Skeletal muscle satellite cell (primary cell): ENCODE measurements at regions not wholly inside any gene's neighbourhood (a gene's known extent, or its start where the extent isn't known, plus 50 kb on each side); places are given as distances from the start of the nearest gene placed in this dataset.

Source experiments
- H3K27me3 ChIP-seq: 2 replicates; pipeline ENCODE4 v1.7.0; 2013; ENCODE audit warnings: low read length; ENCODE audit not compliant: control insufficient read depth, insufficient read depth
- H3K36me3 ChIP-seq: 2 replicates; pipeline ENCODE4 v1.7.0; 2013; ENCODE audit warnings: mild to moderate bottlenecking, control low read depth, low read length; ENCODE audit not compliant: insufficient read depth
- H3K4me1 ChIP-seq: 2 replicates; pipeline ENCODE4 v1.7.0; 2013; ENCODE audit warnings: low read length; ENCODE audit not compliant: control insufficient read depth, insufficient read depth
- H3K4me2 ChIP-seq: 2 replicates; pipeline ENCODE4 v1.7.0; 2013; ENCODE audit warnings: mild to moderate bottlenecking, low read length
- H3K4me3 ChIP-seq: 2 replicates; pipeline ENCODE4 v1.7.0; 2013; ENCODE audit warnings: low read length
- H3K9ac ChIP-seq: 2 replicates; pipeline ENCODE4 v1.7.0; 2013; ENCODE audit warnings: mild to moderate bottlenecking, low read depth, low read length, moderate library complexity
- H3K9me3 ChIP-seq: replicated peaks from 2 replicates; pipeline ENCODE4 v1.7.0; 2013; ENCODE audit warnings: mild to moderate bottlenecking, control low read depth, low read length

- no peak overlapping the region for H3K9ac ChIP-seq
- no peaks in the 10 kb centered on the region for H3K36me3 ChIP-seq
- H3K4me2 ChIP-seq = no peak overlapping the region
- no peak overlapping the region for H3K4me3 ChIP-seq
- no peaks in the 10 kb centered on the region for H3K4me1 ChIP-seq
- no peaks in the 10 kb centered on the region for H3K27me3 ChIP-seq
- peaks cover 3% of the 10 kb centered on the region for H3K9me3 ChIP-seq
These were observed 565.5 kb downstream of the NOVA1 start for GRCh38 chr14:26032348-26032747.

DNA sequence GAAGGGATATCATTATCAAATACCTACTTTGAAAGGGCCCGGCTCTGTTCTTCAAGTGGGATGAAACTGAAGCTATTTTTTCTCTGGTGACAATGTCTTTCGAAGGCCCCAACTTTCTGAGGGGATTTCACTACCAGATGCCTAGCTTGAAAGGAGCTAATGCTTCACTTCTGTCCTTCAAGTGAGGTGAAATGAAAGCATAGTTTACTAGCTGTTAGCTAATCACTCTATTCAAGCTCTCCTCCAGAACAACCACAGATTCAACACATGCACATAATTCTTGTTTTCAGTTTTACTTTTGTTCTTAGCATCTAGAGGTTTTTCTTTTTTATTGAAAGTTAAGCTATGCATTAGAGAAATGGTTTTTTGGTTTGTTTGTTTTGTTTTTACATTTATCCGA lies 571.4 kb downstream of the NOVA1 start:
- peaks cover 3% of the 10 kb centered on the region for H3K9me3 ChIP-seq

DNA sequence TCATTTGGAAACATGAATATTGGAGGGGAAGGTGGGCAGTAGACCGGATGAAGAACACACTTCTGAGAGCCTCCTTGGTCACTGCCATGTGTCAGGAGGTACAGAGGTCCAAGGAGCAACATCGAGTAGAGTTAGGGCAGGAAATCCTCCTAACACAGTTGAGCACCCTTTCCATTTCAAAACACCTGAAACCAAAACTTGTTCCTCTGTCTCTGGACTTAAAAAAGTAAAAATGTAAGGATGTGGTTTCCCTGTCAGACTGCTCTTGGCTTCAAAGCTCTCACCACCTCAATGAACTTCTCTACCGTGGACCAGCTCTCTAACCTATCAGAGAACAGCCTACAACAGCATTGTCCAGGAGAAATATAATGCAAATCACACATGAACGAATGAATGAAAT lies 573.9 kb downstream of the NOVA1 start:
- no peak overlapping the region for H3K9ac ChIP-seq
- H3K4me3 ChIP-seq = no peak overlapping the region
- no peaks in the 10 kb centered on the region for H3K4me1 ChIP-seq
- H3K36me3 ChIP-seq = no peaks in the 10 kb centered on the region
- H3K27me3 ChIP-seq = no peaks in the 10 kb centered on the region
- H3K4me2 ChIP-seq = no peak overlapping the region
- no peaks in the 10 kb centered on the region for H3K9me3 ChIP-seq

More for the DNA sequence above, 571.4 kb downstream of the NOVA1 start:
- no peak overlapping the region for H3K4me2 ChIP-seq
- no peaks in the 10 kb centered on the region for H3K4me1 ChIP-seq
- no peak overlapping the region for H3K4me3 ChIP-seq
- no peaks in the 10 kb centered on the region for H3K27me3 ChIP-seq
- no peak overlapping the region for H3K9ac ChIP-seq
- no peaks in the 10 kb centered on the region for H3K36me3 ChIP-seq

DNA sequence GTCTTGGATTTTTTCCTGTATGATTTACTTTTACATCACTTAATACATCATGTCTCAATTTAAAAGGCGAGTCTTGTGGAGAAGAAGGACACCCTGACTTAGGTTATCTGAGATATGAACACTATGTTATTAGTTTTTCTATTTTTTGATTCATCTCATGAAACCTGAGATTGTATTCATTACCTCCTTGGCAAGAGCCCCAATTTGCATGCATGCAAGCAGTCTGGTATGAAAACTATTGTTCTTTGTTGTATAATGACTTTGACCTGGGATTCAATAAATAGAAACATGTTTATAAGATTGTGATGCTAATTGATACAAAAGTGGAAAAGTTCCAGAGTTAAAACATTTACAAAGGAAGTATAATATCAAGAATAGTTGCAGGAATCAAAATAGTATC lies 576.1 kb downstream of the NOVA1 start:
- H3K9ac ChIP-seq = no peak overlapping the region
- no peak overlapping the region for H3K4me3 ChIP-seq
- H3K36me3 ChIP-seq = no peaks in the 10 kb centered on the region
- no peaks in the 10 kb centered on the region for H3K27me3 ChIP-seq
- H3K4me2 ChIP-seq = no peak overlapping the region
- no peaks in the 10 kb centered on the region for H3K4me1 ChIP-seq
- no peaks in the 10 kb centered on the region for H3K9me3 ChIP-seq

GRCh38 chr14:26017270-26017669 lies 580.6 kb downstream of the NOVA1 start:
- no peaks in the 10 kb centered on the region for H3K27me3 ChIP-seq
- no peak overlapping the region for H3K9ac ChIP-seq
- no peaks in the 10 kb centered on the region for H3K4me1 ChIP-seq
- H3K36me3 ChIP-seq = no peaks in the 10 kb centered on the region
- H3K9me3 ChIP-seq = no peaks in the 10 kb centered on the region
- no peak overlapping the region for H3K4me3 ChIP-seq
- H3K4me2 ChIP-seq = no peak overlapping the region

- no peak overlapping the region for H3K4me3 ChIP-seq
- H3K9me3 ChIP-seq = no peaks in the 10 kb centered on the region
- H3K27me3 ChIP-seq = no peaks in the 10 kb centered on the region
- no peak overlapping the region for H3K4me2 ChIP-seq
- H3K36me3 ChIP-seq = no peaks in the 10 kb centered on the region
- H3K9ac ChIP-seq = no peak overlapping the region
- no peaks in the 10 kb centered on the region for H3K4me1 ChIP-seq
These were observed 589.5 kb downstream of the NOVA1 start for GRCh38 chr14:26008290-26008689.

DNA sequence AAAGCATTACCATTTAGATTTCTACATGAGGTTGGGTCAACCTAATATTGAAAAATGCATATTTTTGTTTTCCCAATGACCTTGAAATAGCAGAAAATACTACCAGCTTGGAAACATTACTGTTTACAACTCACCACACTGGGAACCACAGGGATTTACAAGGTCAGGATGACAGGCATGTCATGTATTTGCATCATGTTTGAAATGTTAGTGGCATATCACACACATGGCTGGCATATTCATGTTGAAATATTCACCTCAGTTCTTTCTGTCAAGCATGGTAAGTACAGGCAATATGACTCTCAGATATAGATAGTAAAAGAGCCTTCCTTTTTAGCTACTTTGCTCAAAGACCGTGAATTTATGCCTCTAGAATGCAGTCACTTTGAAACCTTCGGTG lies 593.5 kb downstream of the NOVA1 start:
- H3K4me1 ChIP-seq = no peaks in the 10 kb centered on the region
- no peak overlapping the region for H3K9ac ChIP-seq
- H3K27me3 ChIP-seq = no peaks in the 10 kb centered on the region
- H3K4me2 ChIP-seq = no peak overlapping the region
- H3K4me3 ChIP-seq = no peak overlapping the region
- no peaks in the 10 kb centered on the region for H3K36me3 ChIP-seq
- H3K9me3 ChIP-seq = peaks cover 7% of the 10 kb centered on the region

- H3K4me2 ChIP-seq = no peak overlapping the region
- no peaks in the 10 kb centered on the region for H3K36me3 ChIP-seq
- no peak overlapping the region for H3K9ac ChIP-seq
These were observed 604.0 kb downstream of the NOVA1 start for GRCh38 chr14:25993830-25994229.

DNA sequence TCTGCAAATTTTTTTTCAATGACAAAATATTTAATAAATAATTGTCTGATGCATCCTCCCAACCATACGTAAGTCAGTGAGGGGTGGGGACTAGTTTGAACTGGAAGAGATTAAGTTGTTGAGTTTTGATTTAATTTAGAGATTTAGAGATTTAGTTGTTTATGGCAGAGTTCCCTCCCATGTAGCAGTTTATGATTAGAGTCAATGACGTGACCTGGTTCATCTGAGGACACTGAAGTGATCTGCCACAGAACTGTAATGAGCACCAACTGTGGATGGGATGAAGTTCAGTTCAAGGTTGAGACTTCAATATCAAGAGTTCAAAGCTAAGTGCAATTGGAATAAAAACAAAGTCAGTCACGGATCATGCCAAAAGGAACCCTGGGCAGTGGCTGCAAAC lies 609.3 kb downstream of the NOVA1 start:
- H3K4me2 ChIP-seq = no peak overlapping the region
- H3K36me3 ChIP-seq = no peaks in the 10 kb centered on the region
- no peaks in the 10 kb centered on the region for H3K27me3 ChIP-seq
- no peaks in the 10 kb centered on the region for H3K4me1 ChIP-seq
- H3K4me3 ChIP-seq = no peak overlapping the region
- H3K9ac ChIP-seq = no peak overlapping the region
- H3K9me3 ChIP-seq = no peaks in the 10 kb centered on the region

More at GRCh38 chr14:25993830-25994229, 604.0 kb downstream of the NOVA1 start:
- Histone ChIP-seq H3K4me3 (no peak overlapping the region), H3K27me3 (no peaks in the 10 kb centered on the region), H3K4me1 (no peaks in the 10 kb centered on the region), H3K9me3 (no peaks in the 10 kb centered on the region)

- H3K36me3 ChIP-seq = no peaks in the 10 kb centered on the region
- no peak overlapping the region for H3K4me2 ChIP-seq
These were observed 642.1 kb downstream of the NOVA1 start for GRCh38 chr14:25955772-25956171.

GRCh38 chr14:25953532-25954139 lies 644.2 kb downstream of the NOVA1 start:
- H3K9me3 ChIP-seq = peaks cover 6% of the 10 kb centered on the region
- H3K27me3 ChIP-seq = no peaks in the 10 kb centered on the region
- H3K4me1 ChIP-seq = no peaks in the 10 kb centered on the region
- no peak overlapping the region for H3K9ac ChIP-seq
- no peak overlapping the region for H3K4me2 ChIP-seq
- no peak overlapping the region for H3K4me3 ChIP-seq
- no peaks in the 10 kb centered on the region for H3K36me3 ChIP-seq

More at GRCh38 chr14:25955772-25956171, 642.1 kb downstream of the NOVA1 start:
- Histone ChIP-seq H3K9me3 (peaks cover 6% of the 10 kb centered on the region), H3K27me3 (no peaks in the 10 kb centered on the region), H3K4me1 (no peaks in the 10 kb centered on the region), H3K9ac (no peak overlapping the region), H3K4me3 (no peak overlapping the region)

DNA sequence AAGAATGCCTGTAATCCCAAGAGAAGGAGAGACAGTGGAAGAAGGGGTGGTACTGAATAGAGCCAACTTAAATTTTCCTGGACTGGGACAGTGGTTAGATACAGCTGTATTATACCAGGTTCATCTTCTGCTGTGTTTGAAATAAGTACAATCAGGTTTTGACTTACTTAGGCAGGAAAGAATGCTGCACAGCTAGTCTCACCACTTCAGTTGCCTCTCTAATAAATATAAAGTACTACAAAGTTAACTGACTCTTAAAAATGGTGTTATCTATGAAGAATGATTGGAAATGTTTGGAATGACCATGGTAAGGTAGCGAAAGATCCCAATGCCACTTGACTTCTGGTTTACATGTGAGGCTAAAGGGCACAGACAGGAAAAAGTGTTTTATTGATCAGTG lies 652.1 kb downstream of the NOVA1 start:
- Histone ChIP-seq H3K4me2 (no peak overlapping the region), H3K36me3 (no peaks in the 10 kb centered on the region), H3K9ac (no peak overlapping the region), H3K4me3 (no peak overlapping the region), H3K9me3 (peaks cover 6% of the 10 kb centered on the region), H3K27me3 (no peaks in the 10 kb centered on the region), H3K4me1 (no peaks in the 10 kb centered on the region)
